Pons (tissue), 1 donor: ENCODE measurements at regions not wholly inside any gene's neighbourhood (a gene's known extent, or its start where the extent isn't known, plus 50 kb on each side); places are given as distances from the start of the nearest gene placed in this dataset.
A peak's percentile ranks its signal among the peaks of the same experiment; 100 is the strongest.
"Not testable (repeated sequence)": the region's sequence is repeated elsewhere in the genome, so short reads cannot be mapped to it uniquely, and the experiment has no call there.

ENCODE experiments used
- DNase-seq: peaks from one replicate; pipeline ENCODE4 v3.0.0-alpha.2; 2016; ENCODE audit warnings: low spot score

GRCh38 chr13:50599927-50600326 lies 243.6 kb downstream of the DLEU7 start:
- no peak for DNase-seq

- DNase-seq, result no peak
Measured at GRCh38 chr13:50608370-50608769, 235.1 kb downstream of the DLEU7 start.

GRCh38 chr13:50609011-50609410 lies 234.5 kb downstream of the DLEU7 start:
- no peak for DNase-seq

GRCh38 chr13:50610238-50610637 lies 233.3 kb downstream of the DLEU7 start:
- no peak for DNase-seq

GRCh38 chr13:50611117-50611781 lies 232.2 kb downstream of the DLEU7 start:
- no peak for DNase-seq

GRCh38 chr13:50612717-50613116 lies 230.8 kb downstream of the DLEU7 start:
- no peak for DNase-seq

- no peak for DNase-seq
Measured at GRCh38 chr13:50613356-50613831, 230.1 kb downstream of the DLEU7 start.

GRCh38 chr13:50615234-50615633 lies 228.3 kb downstream of the DLEU7 start:
- no peak for DNase-seq

GRCh38 chr13:50616101-50616500 lies 227.4 kb downstream of the DLEU7 start:
- DNase-seq, result no peak

- no peak for DNase-seq
Measured at GRCh38 chr13:50617134-50617721, 226.3 kb downstream of the DLEU7 start.

GRCh38 chr13:50618206-50618605 lies 225.3 kb downstream of the DLEU7 start:
- DNase-seq, result no peak

GRCh38 chr13:50626101-50626547 lies 217.4 kb downstream of the DLEU7 start:
- DNase-seq, result no peak

- DNase-seq, result no peak
Measured at GRCh38 chr13:50627111-50627510, 216.4 kb downstream of the DLEU7 start.

- DNase-seq, result not testable (repeated sequence)
Measured at GRCh38 chr13:50628512-50628911, 215.0 kb downstream of the DLEU7 start.

GRCh38 chr13:50629497-50629896 lies 214.0 kb downstream of the DLEU7 start:
- no peak for DNase-seq

- DNase-seq, result no peak
Measured at GRCh38 chr13:50629966-50630365, 213.5 kb downstream of the DLEU7 start.

- no peak for DNase-seq
Measured at GRCh38 chr13:50631041-50631440, 212.5 kb downstream of the DLEU7 start.

- DNase-seq, result no peak
Measured at GRCh38 chr13:50634339-50634738, 209.2 kb downstream of the DLEU7 start.

- peak; percentile 82 for DNase-seq
Measured at GRCh38 chr13:50635504-50635903, 208.0 kb downstream of the DLEU7 start.

GRCh38 chr13:50636007-50636704 lies 207.3 kb downstream of the DLEU7 start:
- DNase-seq, result peak; percentile 7

GRCh38 chr13:50643060-50643459 lies 200.4 kb downstream of the DLEU7 start:
- DNase-seq, result peak; percentile 30

- no peak for DNase-seq
Measured at GRCh38 chr13:50644081-50644871, 199.2 kb downstream of the DLEU7 start.
